ENCODE measurements at regions not wholly inside any gene's neighbourhood (a gene's known extent, or its start where the extent isn't known, plus 50 kb on each side); places are given as distances from the start of the nearest gene placed in this dataset.

DNA sequence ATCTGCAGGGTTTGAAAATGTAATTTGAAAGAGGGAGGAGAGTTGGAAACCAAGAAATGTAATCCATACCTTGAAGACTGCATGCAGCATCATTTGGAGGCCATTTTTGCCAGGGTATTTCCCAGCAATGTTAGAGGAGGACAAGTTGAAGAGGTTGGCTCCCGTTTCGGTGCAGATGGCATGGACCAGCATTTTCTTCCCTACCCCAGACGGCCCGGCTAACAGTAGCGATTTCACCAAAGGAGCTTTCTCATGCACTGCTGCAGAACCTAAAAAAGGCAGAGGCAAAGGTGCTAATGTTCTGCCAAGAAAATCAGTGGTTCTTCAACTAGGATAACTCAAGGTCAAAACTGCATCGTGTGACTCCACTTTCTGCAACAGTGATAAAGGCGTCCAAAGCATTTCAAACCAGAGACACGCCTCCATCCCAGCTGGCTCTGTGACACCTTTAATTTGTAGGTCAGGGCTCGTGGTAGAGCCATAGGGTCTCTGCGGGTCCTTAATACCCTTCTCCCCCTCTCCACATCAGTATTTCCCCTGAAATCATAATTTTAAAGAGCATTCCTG lies 99.6 kb upstream of the ASB18 start:
- TF ChIP-seq POLR2A (IDR thresholded peaks at IDR 0.05) (no peak), CTCF (IDR thresholded peaks at IDR 0.05) (no peak), POLR2AphosphoS5 (IDR thresholded peaks at IDR 0.05) (no peak)
